ENCODE measurements at regions not wholly inside any gene's neighbourhood (a gene's known extent, or its start where the extent isn't known, plus 50 kb on each side); places are given as distances from the start of the nearest gene placed in this dataset.
"Not testable (repeated sequence)": the region's sequence is repeated elsewhere in the genome, so short reads cannot be mapped to it uniquely, and the experiment has no call there.

- H3K27me3 Mint-ChIP-seq (ENCODE audit: low read depth) = no peaks in the 10 kb centered on the region
- H3K4me1 Mint-ChIP-seq (ENCODE audit: low read depth) = no peaks in the 10 kb centered on the region
- no peaks in the 10 kb centered on the region for H3K36me3 Mint-ChIP-seq (ENCODE audit: low read depth)
- ChIA-PET CTCF (no interaction called here), POLR2A (no interaction called here)
- ATAC-seq = no peak
- no peak for DNase-seq
- no peak overlapping the region for H3K27ac Mint-ChIP-seq
- no peak overlapping the region for H3K4me3 Mint-ChIP-seq
- no peaks in the 10 kb centered on the region for H3K9me3 Mint-ChIP-seq (ENCODE audit: insufficient read depth)
Observed at GRCh38 chr3:73828348-73828747, 203.6 kb upstream of the PDZRN3 start.

GRCh38 chr3:73827725-73828211, 203.0 kb upstream of the PDZRN3 start:
- ATAC-seq = no peak
- POLR2A ChIA-PET = no interaction called here

GRCh38 chr3:73827204-73827603, 202.5 kb upstream of the PDZRN3 start:
- Mint-ChIP-seq H3K9me3 (ENCODE audit: insufficient read depth) (no peaks in the 10 kb centered on the region), H3K4me1 (ENCODE audit: low read depth) (no peaks in the 10 kb centered on the region), H3K36me3 (ENCODE audit: low read depth) (no peaks in the 10 kb centered on the region), H3K27ac (no peak overlapping the region), H3K4me3 (no peak overlapping the region), H3K27me3 (ENCODE audit: low read depth) (no peaks in the 10 kb centered on the region)
- ChIA-PET CTCF (no interaction called here), POLR2A (no interaction called here)
- ATAC-seq = no peak
- DNase-seq = no peak

More at GRCh38 chr3:73827725-73828211, 203.0 kb upstream of the PDZRN3 start:
- no peaks in the 10 kb centered on the region for H3K9me3 Mint-ChIP-seq (ENCODE audit: insufficient read depth)
- no peak for DNase-seq
- no peak overlapping the region for H3K4me3 Mint-ChIP-seq
- CTCF ChIA-PET = no interaction called here
- H3K27ac Mint-ChIP-seq = no peak overlapping the region
- no peaks in the 10 kb centered on the region for H3K36me3 Mint-ChIP-seq (ENCODE audit: low read depth)
- no peaks in the 10 kb centered on the region for H3K27me3 Mint-ChIP-seq (ENCODE audit: low read depth)
- H3K4me1 Mint-ChIP-seq (ENCODE audit: low read depth) = no peaks in the 10 kb centered on the region

GRCh38 chr3:73820896-73821295, 196.2 kb upstream of the PDZRN3 start:
- CTCF ChIA-PET, POLR2A ChIA-PET, DNase-seq: not testable (repeated sequence)

GRCh38 chr3:73820431-73820830, 195.7 kb upstream of the PDZRN3 start:
- no peak overlapping the region for H3K4me3 Mint-ChIP-seq
- POLR2A ChIA-PET = no interaction called here
- CTCF ChIA-PET = no interaction called here
- H3K27me3 Mint-ChIP-seq (ENCODE audit: low read depth) = no peaks in the 10 kb centered on the region
- no peaks in the 10 kb centered on the region for H3K4me1 Mint-ChIP-seq (ENCODE audit: low read depth)
- DNase-seq (no peak), ATAC-seq (no peak)
- no peaks in the 10 kb centered on the region for H3K36me3 Mint-ChIP-seq (ENCODE audit: low read depth)
- H3K27ac Mint-ChIP-seq = no peak overlapping the region
- no peaks in the 10 kb centered on the region for H3K9me3 Mint-ChIP-seq (ENCODE audit: insufficient read depth)

More at GRCh38 chr3:73820896-73821295, 196.2 kb upstream of the PDZRN3 start:
- not testable (repeated sequence) for H3K9me3 Mint-ChIP-seq (ENCODE audit: insufficient read depth); H3K4me3 Mint-ChIP-seq; H3K27ac Mint-ChIP-seq; H3K36me3 Mint-ChIP-seq (ENCODE audit: low read depth); H3K4me1 Mint-ChIP-seq (ENCODE audit: low read depth); H3K27me3 Mint-ChIP-seq (ENCODE audit: low read depth); ATAC-seq

- no peaks in the 10 kb centered on the region for H3K27me3 Mint-ChIP-seq (ENCODE audit: low read depth)
Observed at GRCh38 chr3:73815966-73816365, 191.2 kb upstream of the PDZRN3 start.

GRCh38 chr3:73813692-73814292, 189.1 kb upstream of the PDZRN3 start:
- H3K27ac Mint-ChIP-seq = no peak overlapping the region
- no peaks in the 10 kb centered on the region for H3K36me3 Mint-ChIP-seq (ENCODE audit: low read depth)
- ChIA-PET POLR2A (no interaction called here), CTCF (no interaction called here)
- H3K4me1 Mint-ChIP-seq (ENCODE audit: low read depth) = no peaks in the 10 kb centered on the region
- peaks cover 2% of the 10 kb centered on the region for H3K9me3 Mint-ChIP-seq (ENCODE audit: insufficient read depth)
- no peak overlapping the region for H3K4me3 Mint-ChIP-seq
- H3K27me3 Mint-ChIP-seq (ENCODE audit: low read depth) = no peaks in the 10 kb centered on the region
- ATAC-seq (no peak), DNase-seq (no peak)

More at GRCh38 chr3:73815966-73816365, 191.2 kb upstream of the PDZRN3 start:
- ATAC-seq (no peak), DNase-seq (no peak)
- Mint-ChIP-seq H3K36me3 (ENCODE audit: low read depth) (no peaks in the 10 kb centered on the region), H3K4me1 (ENCODE audit: low read depth) (no peaks in the 10 kb centered on the region), H3K27ac (no peak overlapping the region), H3K4me3 (no peak overlapping the region), H3K9me3 (ENCODE audit: insufficient read depth) (no peaks in the 10 kb centered on the region)
- POLR2A ChIA-PET = no interaction called here
- CTCF ChIA-PET = no interaction called here

- no peak for ATAC-seq
- ChIA-PET POLR2A (no interaction called here), CTCF (no interaction called here)
- no peak for DNase-seq
- Mint-ChIP-seq H3K9me3 (ENCODE audit: insufficient read depth) (peaks cover 6% of the 10 kb centered on the region), H3K36me3 (ENCODE audit: low read depth) (no peaks in the 10 kb centered on the region), H3K4me1 (ENCODE audit: low read depth) (no peaks in the 10 kb centered on the region), H3K27me3 (ENCODE audit: low read depth) (no peaks in the 10 kb centered on the region), H3K27ac (no peak overlapping the region), H3K4me3 (no peak overlapping the region)
Observed at GRCh38 chr3:73813291-73813690, 188.6 kb upstream of the PDZRN3 start.

GRCh38 chr3:73812054-73812453, 187.3 kb upstream of the PDZRN3 start:
- Mint-ChIP-seq H3K27ac (no peak overlapping the region), H3K4me1 (ENCODE audit: low read depth) (no peaks in the 10 kb centered on the region), H3K9me3 (ENCODE audit: insufficient read depth) (peaks cover 6% of the 10 kb centered on the region), H3K36me3 (ENCODE audit: low read depth) (no peaks in the 10 kb centered on the region), H3K27me3 (ENCODE audit: low read depth) (no peaks in the 10 kb centered on the region), H3K4me3 (no peak overlapping the region)
- ChIA-PET CTCF (no interaction called here), POLR2A (no interaction called here)
- no peak for ATAC-seq
- DNase-seq = no peak

GRCh38 chr3:73808862-73809509, 184.2 kb upstream of the PDZRN3 start:
- Mint-ChIP-seq H3K4me1 (ENCODE audit: low read depth) (no peaks in the 10 kb centered on the region), H3K9me3 (ENCODE audit: insufficient read depth) (peaks cover 6% of the 10 kb centered on the region), H3K4me3 (no peak overlapping the region), H3K27me3 (ENCODE audit: low read depth) (no peaks in the 10 kb centered on the region), H3K36me3 (ENCODE audit: low read depth) (no peaks in the 10 kb centered on the region), H3K27ac (no peak overlapping the region)
- ChIA-PET CTCF (no interaction called here), POLR2A (no interaction called here)
- DNase-seq = no peak
- ATAC-seq = no peak

GRCh38 chr3:73805435-73805834, 180.7 kb upstream of the PDZRN3 start:
- ChIA-PET CTCF (no interaction called here), POLR2A (no interaction called here)
- H3K4me3 Mint-ChIP-seq = no peak overlapping the region
- no peaks in the 10 kb centered on the region for H3K4me1 Mint-ChIP-seq (ENCODE audit: low read depth)
- no peak for ATAC-seq
- no peaks in the 10 kb centered on the region for H3K36me3 Mint-ChIP-seq (ENCODE audit: low read depth)
- no peak overlapping the region for H3K27ac Mint-ChIP-seq
- H3K27me3 Mint-ChIP-seq (ENCODE audit: low read depth) = no peaks in the 10 kb centered on the region
- H3K9me3 Mint-ChIP-seq (ENCODE audit: insufficient read depth) = peaks cover 6% of the 10 kb centered on the region
- DNase-seq = no peak

GRCh38 chr3:73804204-73804603, 179.5 kb upstream of the PDZRN3 start:
- Mint-ChIP-seq H3K27me3 (ENCODE audit: low read depth) (no peaks in the 10 kb centered on the region), H3K36me3 (ENCODE audit: low read depth) (no peaks in the 10 kb centered on the region), H3K27ac (no peak overlapping the region), H3K9me3 (ENCODE audit: insufficient read depth) (peaks cover 6% of the 10 kb centered on the region), H3K4me1 (ENCODE audit: low read depth) (no peaks in the 10 kb centered on the region), H3K4me3 (no peak overlapping the region)
- POLR2A ChIA-PET = no interaction called here
- ATAC-seq (no peak), DNase-seq (no peak)
- CTCF ChIA-PET = no interaction called here

GRCh38 chr3:73801444-73801843, 176.7 kb upstream of the PDZRN3 start:
- POLR2A ChIA-PET = no interaction called here
- Mint-ChIP-seq H3K36me3 (ENCODE audit: low read depth) (no peaks in the 10 kb centered on the region), H3K9me3 (ENCODE audit: insufficient read depth) (no peaks in the 10 kb centered on the region), H3K4me3 (no peak overlapping the region), H3K27ac (no peak overlapping the region), H3K27me3 (ENCODE audit: low read depth) (no peaks in the 10 kb centered on the region), H3K4me1 (ENCODE audit: low read depth) (no peaks in the 10 kb centered on the region)
- ATAC-seq (no peak), DNase-seq (no peak)
- CTCF ChIA-PET = no interaction called here
